ENCODE measurements at regions not wholly inside any gene's neighbourhood (a gene's known extent, or its start where the extent isn't known, plus 50 kb on each side); places are given as distances from the start of the nearest gene placed in this dataset.

GRCh38 chr17:14746822-14747602 lies 446.1 kb downstream of the HS3ST3B1 start:
- H3K36me3 ChIP-seq: no peaks in the 10 kb centered on the region
- no peak overlapping the region for H3K4me3 ChIP-seq
- H3K27ac ChIP-seq: no peak overlapping the region
- no peak for ATAC-seq
- no peak for DNase-seq
- no peaks in the 10 kb centered on the region for H3K4me1 ChIP-seq
- H3K9me3 ChIP-seq: no peaks in the 10 kb centered on the region
- intact Hi-C loops (cut with DNase I; ENCODE audit: low total_unique reads): no loop called here
- H3K27me3 ChIP-seq: no peaks in the 10 kb centered on the region
- in situ Hi-C loops (cut with MboI; ENCODE audit: low sequenced_read_pairs in 4 of 4): no loop called here
- TF ChIP-seq POLR2A (IDR thresholded peaks at IDR 0.05): no peak
- no peak for TF ChIP-seq CTCF (IDR thresholded peaks at IDR 0.05 in 4 of 5, conservative IDR thresholded peaks at IDR 0.05 in 1 of 5)

- no peak for TF ChIP-seq POLR2A (IDR thresholded peaks at IDR 0.05)
- TF ChIP-seq CTCF (IDR thresholded peaks at IDR 0.05 in 4 of 5, conservative IDR thresholded peaks at IDR 0.05 in 1 of 5): no peak
- Histone ChIP-seq H3K4me3 (no peak overlapping the region), H3K4me1 (no peaks in the 10 kb centered on the region), H3K27me3 (no peaks in the 10 kb centered on the region), H3K36me3 (no peaks in the 10 kb centered on the region), H3K9me3 (no peaks in the 10 kb centered on the region), H3K27ac (no peak overlapping the region)
- in situ Hi-C loops (cut with MboI; ENCODE audit: low sequenced_read_pairs in 4 of 4) (no loop called here), intact Hi-C loops (cut with DNase I; ENCODE audit: low total_unique reads) (no loop called here)
- DNase-seq (no peak), ATAC-seq (no peak)
These were observed 444.7 kb downstream of the HS3ST3B1 start for GRCh38 chr17:14745541-14745940.

GRCh38 chr17:14744761-14745473 lies 444.0 kb downstream of the HS3ST3B1 start:
- in situ Hi-C loops (cut with MboI; ENCODE audit: low sequenced_read_pairs in 4 of 4): no loop called here
- H3K9me3 ChIP-seq: no peaks in the 10 kb centered on the region
- no peak overlapping the region for H3K27ac ChIP-seq
- ATAC-seq (no peak), DNase-seq (no peak)
- H3K27me3 ChIP-seq: no peaks in the 10 kb centered on the region
- no peak overlapping the region for H3K4me3 ChIP-seq
- intact Hi-C loops (cut with DNase I; ENCODE audit: low total_unique reads): no loop called here
- H3K4me1 ChIP-seq: no peaks in the 10 kb centered on the region
- TF ChIP-seq CTCF (IDR thresholded peaks at IDR 0.05 in 4 of 5, conservative IDR thresholded peaks at IDR 0.05 in 1 of 5) (no peak), POLR2A (IDR thresholded peaks at IDR 0.05) (no peak)
- H3K36me3 ChIP-seq: no peaks in the 10 kb centered on the region

GRCh38 chr17:14741491-14741890 lies 440.6 kb downstream of the HS3ST3B1 start:
- TF ChIP-seq POLR2A (IDR thresholded peaks at IDR 0.05): no peak
- TF ChIP-seq CTCF (IDR thresholded peaks at IDR 0.05 in 4 of 5, conservative IDR thresholded peaks at IDR 0.05 in 1 of 5): no peak
- intact Hi-C loops (cut with DNase I; ENCODE audit: low total_unique reads): no loop called here
- no peak for ATAC-seq
- Histone ChIP-seq H3K9me3 (no peaks in the 10 kb centered on the region), H3K36me3 (no peaks in the 10 kb centered on the region), H3K27ac (no peak overlapping the region), H3K4me3 (no peak overlapping the region), H3K27me3 (no peaks in the 10 kb centered on the region), H3K4me1 (no peaks in the 10 kb centered on the region)
- in situ Hi-C loops (cut with MboI; ENCODE audit: low sequenced_read_pairs in 4 of 4): no loop called here
- no peak for DNase-seq

All from gastrocnemius medialis (tissue), 4 donors.